HL-60/S4 treated with retinoic acid at 250 ng/mL for 4 days and 3 days (cell line): ENCODE measurements at regions not wholly inside any gene's neighbourhood (a gene's known extent, or its start where the extent isn't known, plus 50 kb on each side); places are given as distances from the start of the nearest gene placed in this dataset.

Experiments
- in situ Hi-C: fragments of 300-500 bp; cut with MboI; formaldehyde crosslinking; loops from 2 replicates; pipeline ENCODE4 v1.7.0; 2022; ENCODE audit warnings: low sequenced_read_pairs

GRCh38 chr4:53659112-53659511, 67.8 kb upstream of the LNX1 start:
- in situ Hi-C loops, result no loop called here

- in situ Hi-C loops, result no loop called here
Observed at GRCh38 chr4:53658029-53658428, 66.7 kb upstream of the LNX1 start.

GRCh38 chr4:53656421-53656981, 65.2 kb upstream of the LNX1 start:
- in situ Hi-C loops, result no loop called here

GRCh38 chr4:53654300-53654758, 63.0 kb upstream of the LNX1 start:
- in situ Hi-C loops, result no loop called here

- in situ Hi-C loops, result no loop called here
Observed at GRCh38 chr4:53653484-53654053, 62.3 kb upstream of the LNX1 start.

- in situ Hi-C loops, result no loop called here
Observed at GRCh38 chr4:53651156-53651735, 60.0 kb upstream of the LNX1 start.

- in situ Hi-C loops, result no loop called here
Observed at GRCh38 chr4:53649357-53649756, 58.1 kb upstream of the LNX1 start.

- in situ Hi-C loops, result no loop called here
Observed at GRCh38 chr4:53647547-53647946, 56.3 kb upstream of the LNX1 start.

- in situ Hi-C loops, result no loop called here
Observed at GRCh38 chr4:53646795-53647194, 55.5 kb upstream of the LNX1 start.

GRCh38 chr4:53645108-53645507, 53.8 kb upstream of the LNX1 start:
- in situ Hi-C loops, result no loop called here

GRCh38 chr4:53644607-53645006, 53.3 kb upstream of the LNX1 start:
- in situ Hi-C loops, result no loop called here
